Liver (tissue), 8 donors: ENCODE measurements at regions not wholly inside any gene's neighbourhood (a gene's known extent, or its start where the extent isn't known, plus 50 kb on each side); places are given as distances from the start of the nearest gene placed in this dataset.

Experiments used
- DNase-seq: peaks from one replicate; pipeline ENCODE4 v3.0.0-alpha.2; 2017; ENCODE audit warnings: low spot score
- H3K27ac ChIP-seq, 2 donors: one replicate each; pipeline ENCODE4 v1.7.0; 2013; ENCODE audit warnings: inconsistent platforms in 2 of 2, low read length in 2 of 2, control low read depth in 1 of 2, low read depth in 1 of 2, mild to moderate bottlenecking in 1 of 2
- H3K27me3 ChIP-seq, 4 donors: one replicate each; pipeline versions ENCODE4 v1.6.1 to v1.7.0; 2013; ENCODE audit warnings: low read length in 3 of 4, inconsistent platforms in 1 of 4, mild to moderate bottlenecking in 1 of 4, moderate library complexity in 1 of 4; ENCODE audit not compliant: control insufficient read depth in 4 of 4, insufficient read depth in 4 of 4
- H3K36me3 ChIP-seq, 4 donors: one replicate each; pipeline versions ENCODE4 v1.6.1 to v1.7.0; 2013; ENCODE audit warnings: low read length in 3 of 4, mild to moderate bottlenecking in 3 of 4, low read depth in 1 of 4, moderate library complexity in 1 of 4; ENCODE audit not compliant: control insufficient read depth in 4 of 4, insufficient read depth in 3 of 4
- H3K4me1 ChIP-seq, 4 donors: one replicate each; pipeline versions ENCODE4 v1.6.1 to v1.7.0; 2013; ENCODE audit warnings: low read length in 3 of 4, mild to moderate bottlenecking in 3 of 4, moderate library complexity in 1 of 4; ENCODE audit not compliant: control insufficient read depth in 4 of 4, insufficient read depth in 4 of 4
- H3K4me3 ChIP-seq, 3 donors: one replicate each; pipeline versions ENCODE4 v1.6.1 to v1.7.0; 2013; ENCODE audit warnings: low read length in 3 of 3, control low read depth in 1 of 3, low read depth in 1 of 3, mild to moderate bottlenecking in 1 of 3
- H3K9ac ChIP-seq, 2 donors: one replicate each; pipeline ENCODE4 v1.7.0; 2013; ENCODE audit warnings: low read length in 2 of 2, mild to moderate bottlenecking in 2 of 2, moderate library complexity in 2 of 2, control low read depth in 1 of 2, low read depth in 1 of 2
- H3K9me3 ChIP-seq, 4 donors: one replicate each; pipeline versions ENCODE4 v1.6.1 to v1.7.0; 2013; ENCODE audit warnings: low read length in 3 of 4; ENCODE audit not compliant: control insufficient read depth in 4 of 4
- EGR1 ChIP-seq, 2 donors: IDR thresholded peaks; 2 replicates each; pipeline ENCODE4 v1.6.1; 2016 to 2018; ENCODE audit warnings: antibody characterized with exemption in 2 of 2, low read depth in 2 of 2
- FOXA1 ChIP-seq: IDR thresholded peaks from 2 replicates; pipeline ENCODE4 v1.6.1; 2016; ENCODE audit warnings: antibody characterized with exemption
- FOXA2 ChIP-seq: IDR thresholded peaks from 2 replicates; pipeline ENCODE4 v1.6.1; 2016; ENCODE audit warnings: antibody characterized with exemption
- GABPA ChIP-seq, 2 donors: IDR thresholded peaks in 1 of 2; conservative IDR thresholded peaks in 1 of 2; 2 replicates each; pipeline ENCODE4 v1.6.1; 2016; ENCODE audit warnings: antibody characterized with exemption in 2 of 2, mild to moderate bottlenecking in 1 of 2, moderate library complexity in 1 of 2
- HNF4A ChIP-seq, 2 donors: conservative IDR thresholded peaks; 2 replicates each; pipeline ENCODE4 v1.6.1; 2016; ENCODE audit warnings: antibody characterized with exemption in 2 of 2, mild to moderate bottlenecking in 2 of 2
- HNF4G ChIP-seq: IDR thresholded peaks from 2 replicates; pipeline ENCODE4 v1.6.1; 2016; ENCODE audit warnings: antibody characterized with exemption
- JUND ChIP-seq, 2 donors: IDR thresholded peaks; 2 replicates each; pipeline ENCODE4 v1.6.1; 2016; ENCODE audit warnings: antibody characterized with exemption in 2 of 2
- MAX ChIP-seq: IDR thresholded peaks from 2 replicates; pipeline ENCODE4 v1.6.1; 2016; ENCODE audit warnings: antibody characterized with exemption
- NR2F2 ChIP-seq: IDR thresholded peaks from 2 replicates; pipeline ENCODE4 v1.6.1; 2016; ENCODE audit warnings: antibody characterized with exemption
- RAD21 ChIP-seq, 2 donors: IDR thresholded peaks; 2 replicates each; pipeline ENCODE4 v1.6.1; 2016; ENCODE audit warnings: antibody characterized with exemption in 2 of 2, mild to moderate bottlenecking in 2 of 2
- RXRA ChIP-seq, 2 donors: IDR thresholded peaks; 2 replicates each; pipeline ENCODE4 v1.6.1; 2017 to 2018; ENCODE audit warnings: antibody characterized with exemption in 2 of 2, mild to moderate bottlenecking in 1 of 2
- SP1 ChIP-seq: IDR thresholded peaks from 2 replicates; pipeline ENCODE4 v1.6.1; 2018; ENCODE audit warnings: antibody characterized with exemption, mild to moderate bottlenecking
- TAF1 ChIP-seq: conservative IDR thresholded peaks from 2 replicates; pipeline ENCODE4 v1.6.1; 2016; ENCODE audit warnings: antibody characterized with exemption, mild to moderate bottlenecking
- YY1 ChIP-seq: IDR thresholded peaks from 2 replicates; pipeline ENCODE4 v1.6.1; 2016; ENCODE audit warnings: antibody characterized with exemption, mild to moderate bottlenecking
- ZBTB33 ChIP-seq: IDR thresholded peaks from 2 replicates; pipeline ENCODE4 v1.6.1; 2016; ENCODE audit warnings: antibody characterized with exemption
- WGBS: extraction: QIAGEN DNeasy Blood & Tissue Kit; methylation state at CpG from one replicate; pipeline ENCODE4 v1.1.7; 2013; 5-methylcytosine and 5-hydroxymethylcytosine counted together
- TF ChIP-seq, protein P1 (sequence below): IDR thresholded peaks from 2 replicates; pipeline ENCODE4 v1.6.1; 2016; ENCODE audit warnings: antibody characterized with exemption, mild to moderate bottlenecking
- TF ChIP-seq, protein P2 (sequence below): IDR thresholded peaks from 2 replicates; pipeline ENCODE4 v1.6.1; 2016; ENCODE audit warnings: antibody characterized with exemption
- TF ChIP-seq, protein P3 (sequence below): fragments of 150-350 bp; IDR thresholded peaks from 2 replicates; pipeline ENCODE4 v1.5.1; 2017; ENCODE audit warnings: improper control_type of control experiment, low read depth, low read length; ENCODE audit not compliant: missing input control
- donor health status: healthy.
- donor health status: healthy.
- donor health status: healthy.
- donor health status: healthy.
- donor health status: healthy.

DNA sequence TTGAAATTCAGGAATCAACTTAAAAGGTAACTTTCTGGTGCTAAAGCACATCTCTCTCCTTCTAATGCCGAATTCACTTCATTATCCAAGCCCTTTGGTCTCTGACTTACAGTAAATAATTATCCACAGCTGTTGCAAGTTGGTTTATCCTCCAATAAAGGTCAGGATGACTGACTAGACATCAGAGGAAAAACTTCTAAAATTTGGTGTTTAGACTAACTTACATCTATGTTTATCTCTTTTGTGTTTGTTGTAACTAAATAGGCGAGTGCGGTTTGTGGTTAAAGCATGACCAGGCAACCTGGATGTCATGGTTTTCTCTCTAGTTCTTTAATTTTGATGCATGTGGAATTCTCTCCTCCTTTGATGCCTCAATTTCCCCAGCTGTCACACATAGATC lies 237.4 kb upstream of the LRTM1 start:
- Histone ChIP-seq H3K9ac (no peak overlapping the region), H3K4me1 (no peaks in the 10 kb centered on the region), H3K27ac (no peak overlapping the region), H3K27me3 (peaks cover 0 to 7% (median 0%) of the 10 kb centered on the region in 4 donors), H3K4me3 (no peak overlapping the region), H3K36me3 (no peaks in the 10 kb centered on the region), H3K9me3 (no peaks in the 10 kb centered on the region)
- TF ChIP-seq TAF1 (no peak), JUND (IDR thresholded peaks at IDR 0.05) (no peak), SP1 (no peak), HNF4A (conservative IDR thresholded peaks at IDR 0.05) (no peak), EGR1 (IDR thresholded peaks at IDR 0.05; ENCODE audit: low read depth in 2 of 2) (no peak), HNF4G (no peak)
- TF ChIP-seq, protein P1, sequence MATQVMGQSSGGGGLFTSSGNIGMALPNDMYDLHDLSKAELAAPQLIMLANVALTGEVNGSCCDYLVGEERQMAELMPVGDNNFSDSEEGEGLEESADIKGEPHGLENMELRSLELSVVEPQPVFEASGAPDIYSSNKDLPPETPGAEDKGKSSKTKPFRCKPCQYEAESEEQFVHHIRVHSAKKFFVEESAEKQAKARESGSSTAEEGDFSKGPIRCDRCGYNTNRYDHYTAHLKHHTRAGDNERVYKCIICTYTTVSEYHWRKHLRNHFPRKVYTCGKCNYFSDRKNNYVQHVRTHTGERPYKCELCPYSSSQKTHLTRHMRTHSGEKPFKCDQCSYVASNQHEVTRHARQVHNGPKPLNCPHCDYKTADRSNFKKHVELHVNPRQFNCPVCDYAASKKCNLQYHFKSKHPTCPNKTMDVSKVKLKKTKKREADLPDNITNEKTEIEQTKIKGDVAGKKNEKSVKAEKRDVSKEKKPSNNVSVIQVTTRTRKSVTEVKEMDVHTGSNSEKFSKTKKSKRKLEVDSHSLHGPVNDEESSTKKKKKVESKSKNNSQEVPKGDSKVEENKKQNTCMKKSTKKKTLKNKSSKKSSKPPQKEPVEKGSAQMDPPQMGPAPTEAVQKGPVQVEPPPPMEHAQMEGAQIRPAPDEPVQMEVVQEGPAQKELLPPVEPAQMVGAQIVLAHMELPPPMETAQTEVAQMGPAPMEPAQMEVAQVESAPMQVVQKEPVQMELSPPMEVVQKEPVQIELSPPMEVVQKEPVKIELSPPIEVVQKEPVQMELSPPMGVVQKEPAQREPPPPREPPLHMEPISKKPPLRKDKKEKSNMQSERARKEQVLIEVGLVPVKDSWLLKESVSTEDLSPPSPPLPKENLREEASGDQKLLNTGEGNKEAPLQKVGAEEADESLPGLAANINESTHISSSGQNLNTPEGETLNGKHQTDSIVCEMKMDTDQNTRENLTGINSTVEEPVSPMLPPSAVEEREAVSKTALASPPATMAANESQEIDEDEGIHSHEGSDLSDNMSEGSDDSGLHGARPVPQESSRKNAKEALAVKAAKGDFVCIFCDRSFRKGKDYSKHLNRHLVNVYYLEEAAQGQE, result no peak
- no peak for DNase-seq
- WGBS, result 86% methylated on average over 3 of the region's 3 CpGs

DNA sequence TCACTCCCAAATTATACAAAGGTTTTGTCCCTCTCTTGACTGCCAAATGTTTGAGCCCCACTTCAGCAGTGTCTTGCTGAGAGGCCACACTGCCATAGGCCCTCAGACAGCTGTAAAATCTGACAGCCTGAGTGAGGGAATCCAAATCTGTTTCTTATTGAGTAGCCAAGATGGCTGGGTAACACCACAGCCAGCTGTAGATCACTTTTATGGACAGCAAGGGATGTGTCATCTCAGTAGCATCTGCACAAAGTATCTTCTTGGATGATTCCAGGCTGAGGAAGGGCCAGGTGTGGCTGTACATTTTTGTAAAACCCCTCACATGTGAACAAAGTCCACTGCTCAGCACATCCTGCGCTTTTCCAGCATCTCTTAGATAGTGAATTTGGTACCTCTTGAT lies 237.0 kb upstream of the LRTM1 start:
- Histone ChIP-seq H3K9me3 (no peaks in the 10 kb centered on the region), H3K4me1 (no peaks in the 10 kb centered on the region), H3K27me3 (peaks cover 0 to 7% (median 0%) of the 10 kb centered on the region in 4 donors), H3K9ac (no peak overlapping the region), H3K36me3 (no peaks in the 10 kb centered on the region), H3K4me3 (no peak overlapping the region), H3K27ac (no peak overlapping the region)
- WGBS, result 54% methylated on average over 1 of the region's 1 CpG
- TF ChIP-seq, protein P1, result no peak
- TF ChIP-seq MAX (no peak), HNF4A (conservative IDR thresholded peaks at IDR 0.05) (no peak), RXRA (IDR thresholded peaks at IDR 0.05) (no peak), NR2F2 (no peak), GABPA (IDR thresholded peaks at IDR 0.05 in 1 of 2, conservative IDR thresholded peaks at IDR 0.05 in 1 of 2) (no peak), JUND (IDR thresholded peaks at IDR 0.05) (no peak), FOXA1 (no peak), RAD21 (IDR thresholded peaks at IDR 0.05) (no peak), YY1 (no peak), ZBTB33 (no peak), TAF1 (no peak), FOXA2 (no peak)
- TF ChIP-seq, protein P2, sequence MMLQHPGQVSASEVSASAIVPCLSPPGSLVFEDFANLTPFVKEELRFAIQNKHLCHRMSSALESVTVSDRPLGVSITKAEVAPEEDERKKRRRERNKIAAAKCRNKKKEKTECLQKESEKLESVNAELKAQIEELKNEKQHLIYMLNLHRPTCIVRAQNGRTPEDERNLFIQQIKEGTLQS, result no peak
- TF ChIP-seq, protein P3, sequence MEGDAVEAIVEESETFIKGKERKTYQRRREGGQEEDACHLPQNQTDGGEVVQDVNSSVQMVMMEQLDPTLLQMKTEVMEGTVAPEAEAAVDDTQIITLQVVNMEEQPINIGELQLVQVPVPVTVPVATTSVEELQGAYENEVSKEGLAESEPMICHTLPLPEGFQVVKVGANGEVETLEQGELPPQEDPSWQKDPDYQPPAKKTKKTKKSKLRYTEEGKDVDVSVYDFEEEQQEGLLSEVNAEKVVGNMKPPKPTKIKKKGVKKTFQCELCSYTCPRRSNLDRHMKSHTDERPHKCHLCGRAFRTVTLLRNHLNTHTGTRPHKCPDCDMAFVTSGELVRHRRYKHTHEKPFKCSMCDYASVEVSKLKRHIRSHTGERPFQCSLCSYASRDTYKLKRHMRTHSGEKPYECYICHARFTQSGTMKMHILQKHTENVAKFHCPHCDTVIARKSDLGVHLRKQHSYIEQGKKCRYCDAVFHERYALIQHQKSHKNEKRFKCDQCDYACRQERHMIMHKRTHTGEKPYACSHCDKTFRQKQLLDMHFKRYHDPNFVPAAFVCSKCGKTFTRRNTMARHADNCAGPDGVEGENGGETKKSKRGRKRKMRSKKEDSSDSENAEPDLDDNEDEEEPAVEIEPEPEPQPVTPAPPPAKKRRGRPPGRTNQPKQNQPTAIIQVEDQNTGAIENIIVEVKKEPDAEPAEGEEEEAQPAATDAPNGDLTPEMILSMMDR, result no peak
- no peak for DNase-seq
